HUES48 (cell line): ENCODE measurements at regions not wholly inside any gene's neighbourhood (a gene's known extent, or its start where the extent isn't known, plus 50 kb on each side); places are given as distances from the start of the nearest gene placed in this dataset.
"Not testable (repeated sequence)": the region's sequence is repeated elsewhere in the genome, so short reads cannot be mapped to it uniquely, and the experiment has no call there.

Source experiments
- H3K27ac ChIP-seq: one replicate; pipeline ENCODE4 v1.7.0; 2013; ENCODE audit warnings: low read depth, low read length, inconsistent platforms
- H3K27me3 ChIP-seq: 2 replicates; pipeline ENCODE4 v1.6.1; 2013; ENCODE audit warnings: mild to moderate bottlenecking, low read length; ENCODE audit not compliant: control insufficient read depth, insufficient read depth
- H3K36me3 ChIP-seq: 2 replicates; pipeline ENCODE4 v1.6.1; 2013; ENCODE audit warnings: low read length; ENCODE audit not compliant: control insufficient read depth, insufficient read depth
- H3K4me1 ChIP-seq: 2 replicates; pipeline ENCODE4 v1.6.1; 2013; ENCODE audit warnings: mild to moderate bottlenecking, low read length; ENCODE audit not compliant: control insufficient read depth, insufficient read depth
- H3K4me3 ChIP-seq: 2 replicates; pipeline ENCODE4 v1.5.1; 2013; ENCODE audit warnings: mild to moderate bottlenecking, low read depth, low read length
- H3K9ac ChIP-seq: 2 replicates; pipeline ENCODE4 v1.6.1; 2013; ENCODE audit warnings: mild to moderate bottlenecking, low read depth, low read length, moderate library complexity
- H3K9me3 ChIP-seq: 2 replicates; pipeline ENCODE4 v1.6.1; 2013; ENCODE audit warnings: low read length; ENCODE audit not compliant: control insufficient read depth, insufficient read depth

- no peak overlapping the region for H3K9ac ChIP-seq
- no peak overlapping the region for H3K27ac ChIP-seq
Measured at GRCh38 chr21:19529031-19529430, 1125.4 kb upstream of the TMPRSS15 start.

DNA sequence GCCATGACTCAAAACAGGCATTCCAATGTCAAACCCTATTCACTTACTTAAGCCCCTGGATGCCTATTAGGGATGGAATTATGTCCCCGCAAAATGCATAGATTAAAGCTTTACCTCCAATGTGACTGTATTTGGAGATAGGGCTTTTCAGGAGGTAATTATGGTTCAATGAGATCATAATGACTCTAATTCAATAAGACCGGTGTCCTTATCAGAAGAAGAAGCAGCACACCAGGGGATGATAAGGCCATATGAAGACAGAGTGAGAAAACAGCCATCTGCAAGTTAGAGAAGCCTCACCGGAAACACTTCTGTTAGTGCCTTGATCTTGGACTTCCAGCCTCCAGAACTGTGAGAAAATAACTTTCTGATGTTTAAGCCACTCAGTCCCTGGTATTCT lies 1131.8 kb upstream of the TMPRSS15 start:
- no peaks in the 10 kb centered on the region for H3K4me1 ChIP-seq
- no peak overlapping the region for H3K9ac ChIP-seq
- no peak overlapping the region for H3K4me3 ChIP-seq
- no peaks in the 10 kb centered on the region for H3K27me3 ChIP-seq
- H3K9me3 ChIP-seq: no peaks in the 10 kb centered on the region
- no peaks in the 10 kb centered on the region for H3K36me3 ChIP-seq
- no peak overlapping the region for H3K27ac ChIP-seq

More at GRCh38 chr21:19529031-19529430, 1125.4 kb upstream of the TMPRSS15 start:
- no peaks in the 10 kb centered on the region for H3K9me3 ChIP-seq
- no peaks in the 10 kb centered on the region for H3K27me3 ChIP-seq
- H3K4me3 ChIP-seq: no peak overlapping the region
- H3K36me3 ChIP-seq: no peaks in the 10 kb centered on the region
- H3K4me1 ChIP-seq: no peaks in the 10 kb centered on the region

DNA sequence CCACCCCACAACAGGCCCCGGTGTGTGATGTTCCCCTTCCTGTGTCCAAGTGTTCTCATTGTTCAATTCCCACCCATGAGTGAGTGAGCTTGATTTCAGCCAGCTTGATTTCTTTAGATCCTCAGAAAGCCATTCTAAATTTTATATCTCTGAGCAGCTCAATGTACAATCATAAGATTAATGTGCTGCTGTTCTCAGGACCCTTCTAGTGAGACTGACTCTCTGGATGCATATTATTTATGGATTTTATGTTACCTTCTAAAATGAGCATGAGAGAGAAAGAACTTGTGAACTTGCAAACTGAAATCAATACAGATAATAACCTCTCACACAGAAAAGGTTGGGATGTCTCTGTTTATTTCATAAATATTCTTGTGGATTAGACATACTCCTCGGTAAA lies 1133.5 kb upstream of the TMPRSS15 start:
- no peaks in the 10 kb centered on the region for H3K9me3 ChIP-seq
- no peaks in the 10 kb centered on the region for H3K36me3 ChIP-seq
- H3K27ac ChIP-seq: no peak overlapping the region
- no peak overlapping the region for H3K4me3 ChIP-seq
- no peaks in the 10 kb centered on the region for H3K27me3 ChIP-seq
- H3K9ac ChIP-seq: no peak overlapping the region
- no peaks in the 10 kb centered on the region for H3K4me1 ChIP-seq

DNA sequence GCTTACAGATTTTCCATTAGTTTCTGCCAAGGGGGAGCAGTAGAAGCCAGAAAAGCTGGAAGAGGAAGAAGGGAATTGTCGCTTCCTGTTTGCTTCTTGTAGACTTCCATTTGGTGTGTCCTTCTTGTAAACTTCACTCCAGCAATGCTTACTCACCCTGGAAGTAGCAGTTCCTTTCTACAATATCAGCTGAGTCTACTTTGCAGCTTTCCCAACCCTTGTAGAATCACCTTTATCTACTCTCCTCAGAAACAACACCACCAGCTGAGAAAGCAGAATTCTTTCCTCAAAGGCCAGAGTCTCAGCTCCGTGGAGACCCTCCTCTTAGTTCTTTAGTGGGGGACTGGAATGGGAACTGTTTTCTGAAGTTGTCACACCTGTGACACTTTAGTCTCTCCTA lies 1136.7 kb upstream of the TMPRSS15 start:
- Histone ChIP-seq H3K9ac (no peak overlapping the region), H3K27me3 (no peaks in the 10 kb centered on the region), H3K36me3 (no peaks in the 10 kb centered on the region), H3K4me1 (no peaks in the 10 kb centered on the region), H3K9me3 (peaks cover 13% of the 10 kb centered on the region; the same call in 1 of the 2 replicates), H3K4me3 (no peak overlapping the region), H3K27ac (no peak overlapping the region)

GRCh38 chr21:19541602-19542001 lies 1138.0 kb upstream of the TMPRSS15 start:
- H3K27me3 ChIP-seq: no peaks in the 10 kb centered on the region
- no peaks in the 10 kb centered on the region for H3K36me3 ChIP-seq
- no peaks in the 10 kb centered on the region for H3K4me1 ChIP-seq
- H3K27ac ChIP-seq: no peak overlapping the region
- H3K9ac ChIP-seq: no peak overlapping the region
- peaks cover 23% of the 10 kb centered on the region for H3K9me3 ChIP-seq
- no peak overlapping the region for H3K4me3 ChIP-seq

DNA sequence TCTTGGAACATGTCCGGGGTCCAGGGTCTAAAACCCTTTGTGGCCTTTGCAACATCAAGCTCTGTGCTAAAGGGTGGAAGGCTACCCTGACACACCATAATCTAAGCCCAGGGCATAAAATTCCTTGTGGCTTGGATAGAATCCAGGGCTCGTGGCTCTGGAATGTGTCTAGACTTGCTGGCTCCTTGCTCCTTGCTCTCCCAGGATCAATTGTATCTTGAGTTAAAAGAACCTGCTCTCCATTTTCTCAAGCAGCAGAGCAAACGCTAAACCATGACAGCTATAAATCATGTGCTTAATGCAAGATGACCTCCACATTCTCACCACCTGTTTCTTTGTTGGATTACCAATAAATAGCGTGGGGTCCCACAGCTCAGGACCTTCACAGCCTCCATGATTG lies 1140.9 kb upstream of the TMPRSS15 start:
- H3K4me1 ChIP-seq: not testable (repeated sequence)

GRCh38 chr21:19547951-19548840 lies 1144.6 kb upstream of the TMPRSS15 start:
- Histone ChIP-seq H3K27ac (no peak overlapping the region), H3K36me3 (no peaks in the 10 kb centered on the region), H3K4me1 (peaks cover 8% of the 10 kb centered on the region), H3K4me3 (no peak overlapping the region), H3K9me3 (peaks cover 27% of the 10 kb centered on the region), H3K27me3 (no peaks in the 10 kb centered on the region), H3K9ac (no peak overlapping the region)

More for the DNA sequence above, 1140.9 kb upstream of the TMPRSS15 start:
- H3K36me3 ChIP-seq, H3K27me3 ChIP-seq, H3K9ac ChIP-seq, H3K27ac ChIP-seq, H3K4me3 ChIP-seq: not testable (repeated sequence)
- peaks cover 29% of the 10 kb centered on the region for H3K9me3 ChIP-seq

- Histone ChIP-seq H3K4me1 (peaks cover 48% of the 10 kb centered on the region), H3K9me3 (0 out of 2 replicates have a peak, but pooled peaks cover 4% of the 10 kb centered on the region), H3K36me3 (no peaks in the 10 kb centered on the region), H3K27me3 (no peaks in the 10 kb centered on the region), H3K4me3 (peak overlapping the region; percentile 36), H3K9ac (no peak overlapping the region), H3K27ac (peak overlapping the region; percentile 81)
Measured at GRCh38 chr21:19553919-19554615, 1150.5 kb upstream of the TMPRSS15 start.

DNA sequence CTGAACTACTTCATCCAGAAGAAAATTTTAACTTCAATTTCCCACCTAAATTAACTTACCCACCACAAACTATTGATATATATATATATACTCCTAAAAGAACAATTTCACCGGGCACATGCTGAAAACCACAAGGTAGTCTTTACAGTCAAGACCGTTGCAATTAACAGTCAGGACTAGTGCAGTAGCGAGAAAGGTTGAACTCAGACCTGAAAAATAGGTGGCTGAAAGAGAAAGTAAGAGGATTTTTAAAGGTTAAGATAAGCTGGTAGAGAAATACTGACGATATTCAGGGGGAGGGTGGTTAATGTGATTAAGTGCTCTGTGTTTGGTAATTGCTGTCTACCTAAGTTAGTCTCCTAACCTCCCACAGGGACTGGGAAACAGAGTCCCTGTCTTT lies 1153.5 kb upstream of the TMPRSS15 start:
- Histone ChIP-seq H3K9ac (no peak overlapping the region), H3K27ac (no peak overlapping the region)

DNA sequence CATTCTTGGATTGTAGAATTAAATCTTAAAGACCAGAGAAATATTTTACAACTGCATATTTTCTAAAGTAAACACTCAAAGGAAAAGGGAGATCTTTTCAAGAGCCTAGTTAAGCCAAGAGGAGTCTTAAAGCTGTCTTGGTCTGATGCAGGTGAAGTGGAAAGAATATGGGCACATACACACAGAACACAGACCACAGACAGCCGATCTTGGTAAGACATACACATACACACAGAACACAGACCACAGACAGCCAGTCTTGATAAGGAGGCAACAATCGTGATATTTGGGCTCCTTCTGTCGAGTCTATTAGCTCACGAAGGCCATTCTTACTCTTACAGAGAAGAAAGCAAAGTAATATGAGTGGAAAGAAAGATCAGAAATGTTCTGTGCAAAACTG lies 1153.9 kb upstream of the TMPRSS15 start:
- no peak overlapping the region for H3K9ac ChIP-seq
- H3K4me3 ChIP-seq: no peak overlapping the region
- H3K27ac ChIP-seq: no peak overlapping the region
- no peaks in the 10 kb centered on the region for H3K36me3 ChIP-seq
- no peaks in the 10 kb centered on the region for H3K27me3 ChIP-seq
- H3K9me3 ChIP-seq: no peaks in the 10 kb centered on the region
- H3K4me1 ChIP-seq: peaks cover 47% of the 10 kb centered on the region

More for the DNA sequence above, 1153.5 kb upstream of the TMPRSS15 start:
- H3K9me3 ChIP-seq: no peaks in the 10 kb centered on the region
- no peak overlapping the region for H3K4me3 ChIP-seq
- H3K4me1 ChIP-seq: peaks cover 48% of the 10 kb centered on the region
- no peaks in the 10 kb centered on the region for H3K27me3 ChIP-seq
- H3K36me3 ChIP-seq: no peaks in the 10 kb centered on the region

DNA sequence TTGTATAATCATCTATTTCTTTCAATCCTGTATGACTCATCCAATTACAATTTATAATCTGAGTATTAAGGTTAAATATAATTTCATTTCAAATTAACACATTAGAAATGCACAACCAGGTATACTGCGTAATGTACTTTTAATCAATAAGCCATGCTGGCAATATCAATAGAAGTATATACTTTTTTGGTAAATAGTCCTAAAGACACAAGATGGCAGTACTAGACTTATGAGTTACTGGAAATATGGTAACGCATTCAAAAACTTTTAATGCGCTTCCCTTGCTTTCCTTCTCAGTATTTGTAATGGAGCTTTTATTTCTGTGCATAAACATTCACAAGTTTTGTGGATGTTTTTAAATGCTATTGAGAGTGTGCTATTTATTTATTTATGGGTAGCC lies 1162.0 kb upstream of the TMPRSS15 start:
- Histone ChIP-seq H3K27me3 (no peaks in the 10 kb centered on the region), H3K36me3 (no peaks in the 10 kb centered on the region), H3K9me3 (no peaks in the 10 kb centered on the region), H3K4me3 (no peak overlapping the region), H3K9ac (no peak overlapping the region), H3K27ac (no peak overlapping the region), H3K4me1 (no peaks in the 10 kb centered on the region)
